GM10248 (cell line): ENCODE measurements at regions not wholly inside any gene's neighbourhood (a gene's known extent, or its start where the extent isn't known, plus 50 kb on each side); places are given as distances from the start of the nearest gene placed in this dataset.

Experiments
- CTCF ChIA-PET: fragments of 300-600 bp; sonication (Branson Sonifier 250); formaldehyde crosslinking; extraction: SDS; loops from one replicate; lab custom pipeline; 2021; ENCODE audit warnings: antibody characterized with exemption; lab: Yijun Ruan, JAX
- POLR2A ChIA-PET: fragments of 350-650 bp; sonication (Branson Sonifier 250); formaldehyde crosslinking; extraction: SDS; loops from one replicate; lab custom pipeline; 2020; ENCODE audit warnings: antibody characterized with exemption; lab: Yijun Ruan, JAX
- DNase-seq: peaks from one replicate; pipeline ENCODE4 v3.0.0; 2012; ENCODE audit errors: extremely low spot score
- TF ChIP-seq, protein P1 (sequence below): IDR thresholded peaks from 2 replicates; pipeline ENCODE4 v1.5.1; 2012; ENCODE audit warnings: mild to moderate bottlenecking, low read depth; ENCODE audit errors: extremely low read depth, missing control alignments, control extremely low read depth

DNA sequence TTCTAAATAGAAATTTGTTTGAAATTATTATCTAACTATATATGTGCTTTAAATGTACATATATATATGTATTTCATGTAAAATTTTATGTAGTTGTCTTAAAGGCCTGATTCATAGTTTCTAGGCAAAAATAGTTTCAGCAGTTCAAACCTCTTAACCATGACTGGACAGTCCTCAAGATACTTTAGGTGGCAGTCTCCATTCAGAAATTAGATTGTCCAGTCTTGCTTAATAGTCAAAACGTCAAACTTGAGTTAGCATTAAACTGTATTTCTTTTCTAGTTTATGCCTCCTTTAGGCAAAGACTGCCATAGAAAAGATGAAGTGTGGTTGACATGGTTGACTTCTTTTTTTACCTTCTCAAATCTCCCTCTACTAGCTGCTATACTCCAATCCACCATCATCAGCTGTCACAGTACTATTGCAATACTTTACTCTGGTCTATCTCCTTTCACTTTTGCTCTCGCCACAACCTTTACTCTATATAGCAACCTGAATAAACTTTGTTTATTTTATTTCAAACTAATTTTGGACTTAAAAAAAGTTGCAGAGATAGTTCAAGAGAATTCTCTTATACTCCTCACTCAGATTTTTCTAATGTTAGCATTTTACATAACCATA, 395.6 kb upstream of the DIPK2B start:
- no peak for DNase-seq
- POLR2A ChIA-PET, result no interaction called here
- CTCF ChIA-PET, result no interaction called here
- TF ChIP-seq, protein P1, sequence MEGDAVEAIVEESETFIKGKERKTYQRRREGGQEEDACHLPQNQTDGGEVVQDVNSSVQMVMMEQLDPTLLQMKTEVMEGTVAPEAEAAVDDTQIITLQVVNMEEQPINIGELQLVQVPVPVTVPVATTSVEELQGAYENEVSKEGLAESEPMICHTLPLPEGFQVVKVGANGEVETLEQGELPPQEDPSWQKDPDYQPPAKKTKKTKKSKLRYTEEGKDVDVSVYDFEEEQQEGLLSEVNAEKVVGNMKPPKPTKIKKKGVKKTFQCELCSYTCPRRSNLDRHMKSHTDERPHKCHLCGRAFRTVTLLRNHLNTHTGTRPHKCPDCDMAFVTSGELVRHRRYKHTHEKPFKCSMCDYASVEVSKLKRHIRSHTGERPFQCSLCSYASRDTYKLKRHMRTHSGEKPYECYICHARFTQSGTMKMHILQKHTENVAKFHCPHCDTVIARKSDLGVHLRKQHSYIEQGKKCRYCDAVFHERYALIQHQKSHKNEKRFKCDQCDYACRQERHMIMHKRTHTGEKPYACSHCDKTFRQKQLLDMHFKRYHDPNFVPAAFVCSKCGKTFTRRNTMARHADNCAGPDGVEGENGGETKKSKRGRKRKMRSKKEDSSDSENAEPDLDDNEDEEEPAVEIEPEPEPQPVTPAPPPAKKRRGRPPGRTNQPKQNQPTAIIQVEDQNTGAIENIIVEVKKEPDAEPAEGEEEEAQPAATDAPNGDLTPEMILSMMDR, result no peak

DNA sequence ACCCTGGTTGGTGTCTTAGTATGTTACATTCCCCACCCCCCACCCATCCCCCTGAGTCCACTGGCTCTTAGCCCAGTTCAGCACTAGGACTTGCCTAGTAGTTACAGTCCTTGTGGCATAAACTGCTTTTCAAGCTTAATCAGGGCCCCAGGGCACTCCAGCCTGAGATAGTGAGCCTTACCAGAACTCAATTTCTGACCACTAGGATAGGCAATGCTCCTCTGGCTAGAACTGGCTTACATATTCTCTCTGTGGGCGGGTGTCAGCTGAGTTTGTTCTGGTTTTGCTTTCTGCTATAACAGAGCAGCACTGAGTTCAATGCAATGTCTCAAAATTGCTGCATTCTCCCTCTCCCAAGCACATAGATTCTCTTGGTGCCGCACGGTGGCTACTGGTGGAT, 391.4 kb upstream of the DIPK2B start:
- ChIA-PET CTCF (no interaction called here), POLR2A (no interaction called here)
- no peak for DNase-seq
- TF ChIP-seq, protein P1, result no peak

DNA sequence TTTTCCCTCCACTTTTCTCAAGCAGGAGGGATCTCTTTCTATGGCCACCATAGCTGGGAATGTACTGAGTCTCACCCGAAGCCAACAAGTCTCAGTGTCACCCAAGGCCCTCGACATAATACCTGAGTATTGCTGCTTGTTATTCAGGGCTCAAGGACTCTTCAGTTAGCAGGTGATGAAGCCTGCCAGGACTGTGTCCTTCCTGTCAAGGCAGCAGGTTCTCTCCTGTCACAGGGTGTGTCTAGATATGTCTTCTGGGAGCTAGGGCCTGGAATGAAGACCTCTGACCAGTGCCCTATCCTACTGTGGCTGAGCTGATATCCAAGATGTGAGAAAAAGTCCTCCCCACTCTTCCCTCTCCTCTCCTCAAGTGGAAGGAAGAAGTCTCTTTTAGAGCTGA, 391.0 kb upstream of the DIPK2B start:
- POLR2A ChIA-PET, result no interaction called here
- TF ChIP-seq, protein P1, result no peak
- CTCF ChIA-PET, result no interaction called here
- no peak for DNase-seq

DNA sequence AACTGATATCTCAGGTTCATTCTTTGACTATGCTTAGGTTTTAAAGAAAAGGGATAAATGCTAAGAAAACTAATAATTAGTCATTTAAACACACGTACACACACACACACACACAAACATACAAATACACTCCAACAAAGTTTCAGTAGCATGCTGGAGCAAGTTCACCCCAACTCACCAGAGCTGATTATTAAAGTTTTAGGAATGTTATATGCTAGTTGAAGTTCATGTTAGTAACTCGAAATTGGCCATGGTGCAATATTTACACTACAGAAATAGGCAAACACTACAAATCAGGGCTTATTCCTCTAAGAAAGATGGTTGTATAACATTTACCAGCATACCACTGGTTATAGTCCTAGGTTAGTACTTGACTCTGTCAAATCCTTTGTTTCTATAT, 384.0 kb upstream of the DIPK2B start:
- ChIA-PET POLR2A (no interaction called here), CTCF (no interaction called here)
- TF ChIP-seq, protein P1, result no peak
- no peak for DNase-seq

DNA sequence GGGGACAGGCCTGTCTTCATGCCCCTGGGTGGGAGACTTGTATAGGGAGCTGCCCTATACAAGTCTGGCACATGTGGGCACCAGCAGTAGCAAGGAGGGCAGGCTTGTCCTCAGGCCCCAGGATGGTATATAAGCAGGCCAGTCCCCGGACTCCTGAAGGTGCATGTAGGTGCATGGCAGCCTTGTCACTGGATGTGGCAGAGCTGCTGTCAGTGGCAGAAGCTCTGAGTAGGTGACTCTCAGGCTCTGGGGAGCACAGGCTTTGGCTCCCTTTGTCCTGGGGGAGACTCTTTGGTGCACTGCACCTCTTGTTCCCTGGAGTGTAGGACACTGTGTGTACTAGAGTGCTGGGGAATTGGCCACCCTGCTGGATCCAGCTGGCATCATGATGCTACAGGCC, 376.7 kb upstream of the DIPK2B start:
- ChIA-PET CTCF (no interaction called here), POLR2A (no interaction called here)
- TF ChIP-seq, protein P1, result no peak
- DNase-seq, result no peak

DNA sequence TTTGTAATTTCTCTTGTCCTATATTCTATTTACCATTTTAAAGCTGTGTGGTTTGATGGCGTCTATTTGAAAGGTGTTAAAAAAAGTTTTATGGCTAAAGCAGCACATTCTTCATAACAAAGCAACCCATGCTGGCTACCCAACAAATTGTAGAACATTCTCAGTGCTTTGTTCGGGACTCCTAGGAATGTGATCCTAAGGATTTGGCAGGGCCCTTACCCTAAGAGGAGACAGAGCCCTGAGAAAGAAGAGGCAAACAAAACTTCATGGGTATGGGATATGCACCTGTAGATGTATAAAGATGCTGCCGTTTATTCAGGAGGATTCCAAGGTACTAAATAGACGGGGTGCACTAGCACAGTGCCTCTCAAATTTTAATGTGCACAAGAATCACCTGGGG, 370.8 kb upstream of the DIPK2B start:
- ChIA-PET POLR2A (no interaction called here), CTCF (no interaction called here)
- no peak for DNase-seq
- TF ChIP-seq, protein P1, result no peak
